Brain microvascular endothelial cell (primary cell): ENCODE measurements at regions not wholly inside any gene's neighbourhood (a gene's known extent, or its start where the extent isn't known, plus 50 kb on each side); places are given as distances from the start of the nearest gene placed in this dataset.

Source experiments
- DNase-seq: peaks from one replicate; pipeline ENCODE4 v3.0.0-alpha.2; 2020
- H3K27ac ChIP-seq: fragments of 250-450 bp; sonication (Bioruptor Pico); 2 replicates; pipeline ENCODE4 v1.5.1; 2020; ENCODE audit warnings: mild to moderate bottlenecking, moderate library complexity
- H3K27me3 ChIP-seq: fragments of 250-450 bp; sonication (Bioruptor Pico); replicated peaks from 2 replicates; pipeline ENCODE4 v1.5.1; 2020; ENCODE audit warnings: mild to moderate bottlenecking
- H3K36me3 ChIP-seq: fragments of 250-450 bp; sonication (Bioruptor Pico); replicated peaks from 2 replicates; pipeline ENCODE4 v1.5.1; 2020; ENCODE audit warnings: mild to moderate bottlenecking
- H3K4me3 ChIP-seq: 2 replicates; pipeline ENCODE4 v1.5.1; 2011; ENCODE audit warnings: low read depth, mild to moderate bottlenecking, control low read depth, low read length, moderate library complexity
- CTCF ChIP-seq: IDR thresholded peaks from 2 replicates; pipeline ENCODE4 v1.5.1; 2011; ENCODE audit warnings: low read depth, mild to moderate bottlenecking, moderate library complexity, low read length, control low read depth, inconsistent platforms; ENCODE audit errors: missing control alignments
- in situ Hi-C: cut with HindIII; loops from 2 replicates; pipeline ENCODE4 v1.10.0; 2017; ENCODE audit warnings: low sequenced_read_pairs, low pct_ligation_motif_present

- no peak overlapping the region for H3K4me3 ChIP-seq
- no peaks in the 10 kb centered on the region for H3K27me3 ChIP-seq
- in situ Hi-C loops, result no loop called here
These were observed 273.4 kb downstream of the ETS1 start for GRCh38 chr11:128313931-128314330.

GRCh38 chr11:128311742-128312719, 275.3 kb downstream of the ETS1 start:
- H3K27me3 ChIP-seq, result no peaks in the 10 kb centered on the region
- no peak for DNase-seq

More at GRCh38 chr11:128313931-128314330, 273.4 kb downstream of the ETS1 start:
- H3K27ac ChIP-seq, result no peak overlapping the region
- H3K36me3 ChIP-seq, result no peaks in the 10 kb centered on the region
- DNase-seq, result no peak
- TF ChIP-seq CTCF, result no peak

GRCh38 chr11:128310676-128311445, 276.5 kb downstream of the ETS1 start:
- Histone ChIP-seq H3K27ac (no peak overlapping the region), H3K4me3 (no peak overlapping the region), H3K27me3 (no peaks in the 10 kb centered on the region), H3K36me3 (no peaks in the 10 kb centered on the region)
- in situ Hi-C loops, result no loop called here
- no peak for TF ChIP-seq CTCF
- DNase-seq, result no peak

More at GRCh38 chr11:128311742-128312719, 275.3 kb downstream of the ETS1 start:
- Histone ChIP-seq H3K36me3 (no peaks in the 10 kb centered on the region), H3K4me3 (no peak overlapping the region), H3K27ac (no peak overlapping the region)
- in situ Hi-C loops, result no loop called here
- no peak for TF ChIP-seq CTCF

- Histone ChIP-seq H3K27me3 (no peaks in the 10 kb centered on the region), H3K36me3 (no peaks in the 10 kb centered on the region), H3K27ac (no peak overlapping the region), H3K4me3 (no peak overlapping the region)
- in situ Hi-C loops, result no loop called here
- no peak for DNase-seq
- TF ChIP-seq CTCF, result no peak
These were observed 277.4 kb downstream of the ETS1 start for GRCh38 chr11:128310005-128310404.

- H3K27ac ChIP-seq, result no peak overlapping the region
- in situ Hi-C loops, result no loop called here
- no peak for TF ChIP-seq CTCF
These were observed 278.6 kb downstream of the ETS1 start for GRCh38 chr11:128308794-128309193.

More at GRCh38 chr11:128308794-128309193, 278.6 kb downstream of the ETS1 start:
- no peak for DNase-seq
- Histone ChIP-seq H3K27me3 (no peaks in the 10 kb centered on the region), H3K4me3 (no peak overlapping the region), H3K36me3 (no peaks in the 10 kb centered on the region)
